Upper lobe of right lung (tissue), 1 donor: ENCODE measurements at regions not wholly inside any gene's neighbourhood (a gene's known extent, or its start where the extent isn't known, plus 50 kb on each side); places are given as distances from the start of the nearest gene placed in this dataset.

Experiments used
- ATAC-seq: fragments of 200-7000 bp; cut with Tn5 transposase; one replicate; pipeline ENCODE4 v1.9.1; 2020; ENCODE audit warnings: mild to moderate bottlenecking, moderate library complexity
- DNase-seq: peaks from one replicate; pipeline ENCODE4 v3.0.0-alpha.2; 2020
- H3K27ac ChIP-seq: fragments of 200-600 bp; one replicate; pipeline ENCODE4 v1.8.0; 2022
- H3K27me3 ChIP-seq: fragments of 200-600 bp; one replicate; pipeline ENCODE4 v1.8.0; 2022; ENCODE audit warnings: mild to moderate bottlenecking
- H3K36me3 ChIP-seq: fragments of 200-600 bp; one replicate; pipeline ENCODE4 v1.8.0; 2022
- H3K4me1 ChIP-seq: fragments of 200-600 bp; one replicate; pipeline ENCODE4 v1.8.0; 2022
- H3K4me3 ChIP-seq: fragments of 200-600 bp; one replicate; pipeline ENCODE4 v1.8.0; 2022; ENCODE audit warnings: mild to moderate bottlenecking
- H3K9me3 ChIP-seq: fragments of 200-600 bp; one replicate; pipeline ENCODE4 v1.8.0; 2022
- CTCF ChIP-seq: fragments of 200-600 bp; IDR thresholded peaks from one replicate; pipeline ENCODE4 v1.8.0; 2022; ENCODE audit warnings: antibody characterized with exemption
- intact Hi-C: fragments of 100-400 bp; cut with DNase I; formaldehyde crosslinking; loops from one replicate; pipeline ENCODE4 v1.11.0; 2022
- donor health status: DM: no; HTN: yes; CAD: no; lungs with severe emphysema.

GRCh38 chr4:128657638-128658037, 151.9 kb upstream of the JADE1 start:
- DNase-seq (no peak), ATAC-seq (no peak)
- TF ChIP-seq CTCF, result no peak
- H3K27me3 ChIP-seq, result no peaks in the 10 kb centered on the region
- H3K36me3 ChIP-seq, result no peaks in the 10 kb centered on the region
- H3K9me3 ChIP-seq, result no peaks in the 10 kb centered on the region
- intact Hi-C loops, result no loop called here
- no peak overlapping the region for H3K4me3 ChIP-seq
- H3K27ac ChIP-seq, result no peak overlapping the region
- H3K4me1 ChIP-seq, result peaks cover 3% of the 10 kb centered on the region

- no peak overlapping the region for H3K27ac ChIP-seq
- TF ChIP-seq CTCF, result no peak
- no peaks in the 10 kb centered on the region for H3K27me3 ChIP-seq
- peaks cover 3% of the 10 kb centered on the region for H3K4me1 ChIP-seq
- no peaks in the 10 kb centered on the region for H3K9me3 ChIP-seq
- DNase-seq (no peak), ATAC-seq (no peak)
- H3K36me3 ChIP-seq, result no peaks in the 10 kb centered on the region
- H3K4me3 ChIP-seq, result no peak overlapping the region
- intact Hi-C loops, result no loop called here
Observed at GRCh38 chr4:128654465-128654864, 155.0 kb upstream of the JADE1 start.

- Histone ChIP-seq H3K4me3 (no peak overlapping the region), H3K36me3 (no peaks in the 10 kb centered on the region), H3K27ac (no peak overlapping the region), H3K9me3 (no peaks in the 10 kb centered on the region), H3K27me3 (no peaks in the 10 kb centered on the region), H3K4me1 (peaks cover 3% of the 10 kb centered on the region)
- peak; percentile 78 for ATAC-seq
- DNase-seq, result no peak
- intact Hi-C loops, result no loop called here
- TF ChIP-seq CTCF, result no peak
Observed at GRCh38 chr4:128653527-128654444, 155.7 kb upstream of the JADE1 start.

- DNase-seq, result no peak
- intact Hi-C loops, result no loop called here
- H3K27me3 ChIP-seq, result no peaks in the 10 kb centered on the region
- H3K27ac ChIP-seq, result no peak overlapping the region
- ATAC-seq, result no peak
- no peak overlapping the region for H3K4me3 ChIP-seq
- no peaks in the 10 kb centered on the region for H3K36me3 ChIP-seq
- TF ChIP-seq CTCF, result no peak
- H3K9me3 ChIP-seq, result no peaks in the 10 kb centered on the region
- H3K4me1 ChIP-seq, result no peaks in the 10 kb centered on the region
Observed at GRCh38 chr4:128649575-128650205, 159.8 kb upstream of the JADE1 start.

GRCh38 chr4:128649161-128649560, 160.3 kb upstream of the JADE1 start:
- Histone ChIP-seq H3K9me3 (no peaks in the 10 kb centered on the region), H3K4me3 (no peak overlapping the region), H3K27me3 (no peaks in the 10 kb centered on the region), H3K4me1 (no peaks in the 10 kb centered on the region), H3K27ac (no peak overlapping the region), H3K36me3 (no peaks in the 10 kb centered on the region)
- TF ChIP-seq CTCF, result no peak
- intact Hi-C loops, result no loop called here
- ATAC-seq (no peak), DNase-seq (no peak)
